WTC11 (cell line): ENCODE measurements at regions not wholly inside any gene's neighbourhood (a gene's known extent, or its start where the extent isn't known, plus 50 kb on each side); places are given as distances from the start of the nearest gene placed in this dataset.
A peak's percentile ranks its signal among the peaks of the same experiment; 100 is the strongest.

ENCODE experiments used
- ATAC-seq: fragments of 200-7000 bp; cut with Tn5 transposase; 2 replicates; pipeline ENCODE4 v1.10.0; 2021; ENCODE audit warnings: mild to moderate bottlenecking, moderate library complexity
- CTCF ChIA-PET: fragments of 300-600 bp; sonication (Branson Sonifier 250); formaldehyde crosslinking; loops from one replicate; lab custom pipeline; 2021; ENCODE audit warnings: antibody characterized with exemption; lab: Charles Lee
- POLR2A ChIA-PET: fragments of 350-600 bp; sonication (Branson Sonifier 250); formaldehyde crosslinking; loops from one replicate; lab custom pipeline; 2021; ENCODE audit warnings: antibody characterized with exemption; lab: Charles Lee
- DNase-seq: peaks from one replicate; pipeline ENCODE4 v3.0.0; 2021; ENCODE audit warnings: low spot score
- H3K27ac Mint-ChIP-seq: 2 replicates; pipeline ENCODE4 v1.8.0; 2021; ENCODE audit warnings: mixed read lengths
- H3K27me3 Mint-ChIP-seq: 2 replicates; pipeline ENCODE4 v1.8.0; 2021; ENCODE audit warnings: low read depth, mild to moderate bottlenecking, moderate library complexity, mixed read lengths
- H3K36me3 Mint-ChIP-seq: 2 replicates; pipeline ENCODE4 v1.8.0; 2021; ENCODE audit warnings: mixed read lengths
- H3K4me1 Mint-ChIP-seq: 2 replicates; pipeline ENCODE4 v1.8.0; 2022; ENCODE audit warnings: mixed read lengths
- H3K4me3 Mint-ChIP-seq: 2 replicates; pipeline ENCODE4 v1.8.0; 2021; ENCODE audit warnings: mild to moderate bottlenecking, moderate library complexity, mixed read lengths
- H3K9me3 Mint-ChIP-seq: 2 replicates; pipeline ENCODE4 v1.8.0; 2021; ENCODE audit warnings: mixed read lengths
- ATF3 ChIP-seq: sonication (generic); formaldehyde crosslinking; conservative IDR thresholded peaks from 2 replicates; pipeline ENCODE4 v1.8.1; 2022; ENCODE audit warnings: mild to moderate bottlenecking, missing genetic modification reagents
- ESRRA ChIP-seq: sonication (generic); formaldehyde crosslinking; IDR thresholded peaks from 2 replicates; pipeline ENCODE4 v1.8.1; 2022; ENCODE audit warnings: mild to moderate bottlenecking, missing genetic modification reagents, borderline replicate concordance
- KAT7 ChIP-seq: sonication (generic); formaldehyde crosslinking; IDR thresholded peaks from 2 replicates; pipeline ENCODE4 v1.8.1; 2023; ENCODE audit warnings: missing genetic modification reagents, mild to moderate bottlenecking, borderline replicate concordance
- PREB ChIP-seq: sonication (generic); formaldehyde crosslinking; IDR thresholded peaks from 2 replicates; pipeline ENCODE4 v1.8.1; 2022; ENCODE audit warnings: mild to moderate bottlenecking, missing genetic modification reagents, moderate library complexity, borderline replicate concordance
- SMAD3 ChIP-seq: sonication (generic); formaldehyde crosslinking; IDR thresholded peaks from 2 replicates; pipeline ENCODE4 v1.8.0; 2022; ENCODE audit warnings: missing genetic modification reagents, mild to moderate bottlenecking, borderline replicate concordance
- SP1 ChIP-seq: sonication (generic); formaldehyde crosslinking; conservative IDR thresholded peaks from 2 replicates; pipeline ENCODE4 v1.8.1; 2022; ENCODE audit warnings: missing genetic modification reagents
- ZNF121 ChIP-seq: sonication (generic); formaldehyde crosslinking; IDR thresholded peaks from 2 replicates; pipeline ENCODE4 v1.8.0; 2023; ENCODE audit warnings: missing genetic modification reagents
- ZNF396 ChIP-seq: fragments of 250-450 bp; sonication (Bioruptor Pico); IDR thresholded peaks from 2 replicates; pipeline ENCODE4 v1.8.0; 2021; ENCODE audit warnings: mild to moderate bottlenecking, moderate library complexity, borderline replicate concordance
- ZNF423 ChIP-seq: fragments of 250-450 bp; sonication (Bioruptor Pico); IDR thresholded peaks from 2 replicates; pipeline ENCODE4 v2.1.2; 2022; ENCODE audit warnings: mild to moderate bottlenecking, moderate library complexity
- TF ChIP-seq, protein P1 (sequence below): sonication (generic); formaldehyde crosslinking; IDR thresholded peaks from 2 replicates; pipeline ENCODE4 v1.8.1; 2022; ENCODE audit warnings: low read depth, mild to moderate bottlenecking, moderate library complexity, missing genetic modification reagents, borderline replicate concordance
- TF ChIP-seq, protein P2 (sequence below): sonication (generic); formaldehyde crosslinking; IDR thresholded peaks from 2 replicates; pipeline ENCODE4 v1.8.0; 2022; ENCODE audit warnings: missing genetic modification reagents
- TF ChIP-seq, protein P3 (sequence below): sonication (generic); formaldehyde crosslinking; IDR thresholded peaks from 2 replicates; pipeline ENCODE4 v1.8.1; 2022; ENCODE audit warnings: missing genetic modification reagents, borderline replicate concordance
- TF ChIP-seq, protein P4 (sequence below): sonication (generic); formaldehyde crosslinking; IDR thresholded peaks from 2 replicates; pipeline ENCODE4 v1.8.0; 2022; ENCODE audit warnings: mild to moderate bottlenecking, missing genetic modification reagents
- TF ChIP-seq, protein P5 (sequence below): sonication (generic); formaldehyde crosslinking; IDR thresholded peaks from 2 replicates; pipeline ENCODE4 v1.8.0; 2023; ENCODE audit warnings: missing genetic modification reagents, mild to moderate bottlenecking, borderline replicate concordance

DNA sequence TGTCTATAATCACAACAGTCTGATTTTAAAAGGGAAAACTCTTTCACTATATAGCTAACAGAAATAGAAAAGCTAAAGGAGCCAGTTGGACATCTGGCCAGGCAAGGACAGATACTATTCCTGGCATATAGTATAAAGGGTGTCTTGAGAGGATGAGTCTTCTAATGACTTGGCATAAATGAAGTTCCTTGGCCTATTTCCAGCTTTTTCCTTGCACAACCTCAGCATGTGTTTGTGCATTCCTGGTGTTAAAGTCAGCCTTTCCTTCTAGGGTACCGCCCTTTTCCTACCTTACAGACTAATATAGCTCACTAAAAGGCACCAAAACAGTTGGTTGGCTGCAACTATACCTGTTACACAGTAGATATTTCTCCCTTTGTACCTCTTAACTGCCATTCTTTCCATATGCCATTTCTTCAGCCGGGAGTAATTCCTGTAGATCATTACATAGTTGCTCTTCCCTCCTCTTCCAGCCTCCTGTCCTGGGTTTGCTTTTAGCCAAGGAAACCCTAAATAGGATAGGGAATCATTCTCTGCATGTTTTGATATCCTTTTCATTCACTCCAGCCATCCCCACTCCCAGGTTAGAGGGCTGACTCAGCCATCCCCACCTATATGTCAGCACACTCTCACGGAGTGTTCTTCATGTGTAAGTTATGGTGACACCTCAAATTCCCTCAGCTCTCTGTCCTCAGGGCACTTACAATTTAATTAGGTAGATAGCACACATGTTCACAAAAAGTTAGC, 102.1 kb upstream of the MDFIC start:
- H3K27ac Mint-ChIP-seq, result 0 out of 2 replicates have a peak overlapping the region, but pooled peaks have one; percentile 60
- TF ChIP-seq, protein P1, sequence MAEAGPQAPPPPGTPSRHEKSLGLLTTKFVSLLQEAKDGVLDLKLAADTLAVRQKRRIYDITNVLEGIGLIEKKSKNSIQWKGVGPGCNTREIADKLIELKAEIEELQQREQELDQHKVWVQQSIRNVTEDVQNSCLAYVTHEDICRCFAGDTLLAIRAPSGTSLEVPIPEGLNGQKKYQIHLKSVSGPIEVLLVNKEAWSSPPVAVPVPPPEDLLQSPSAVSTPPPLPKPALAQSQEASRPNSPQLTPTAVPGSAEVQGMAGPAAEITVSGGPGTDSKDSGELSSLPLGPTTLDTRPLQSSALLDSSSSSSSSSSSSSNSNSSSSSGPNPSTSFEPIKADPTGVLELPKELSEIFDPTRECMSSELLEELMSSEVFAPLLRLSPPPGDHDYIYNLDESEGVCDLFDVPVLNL (CRISPR knock-in tag), result no peak
- TF ChIP-seq, protein P2, sequence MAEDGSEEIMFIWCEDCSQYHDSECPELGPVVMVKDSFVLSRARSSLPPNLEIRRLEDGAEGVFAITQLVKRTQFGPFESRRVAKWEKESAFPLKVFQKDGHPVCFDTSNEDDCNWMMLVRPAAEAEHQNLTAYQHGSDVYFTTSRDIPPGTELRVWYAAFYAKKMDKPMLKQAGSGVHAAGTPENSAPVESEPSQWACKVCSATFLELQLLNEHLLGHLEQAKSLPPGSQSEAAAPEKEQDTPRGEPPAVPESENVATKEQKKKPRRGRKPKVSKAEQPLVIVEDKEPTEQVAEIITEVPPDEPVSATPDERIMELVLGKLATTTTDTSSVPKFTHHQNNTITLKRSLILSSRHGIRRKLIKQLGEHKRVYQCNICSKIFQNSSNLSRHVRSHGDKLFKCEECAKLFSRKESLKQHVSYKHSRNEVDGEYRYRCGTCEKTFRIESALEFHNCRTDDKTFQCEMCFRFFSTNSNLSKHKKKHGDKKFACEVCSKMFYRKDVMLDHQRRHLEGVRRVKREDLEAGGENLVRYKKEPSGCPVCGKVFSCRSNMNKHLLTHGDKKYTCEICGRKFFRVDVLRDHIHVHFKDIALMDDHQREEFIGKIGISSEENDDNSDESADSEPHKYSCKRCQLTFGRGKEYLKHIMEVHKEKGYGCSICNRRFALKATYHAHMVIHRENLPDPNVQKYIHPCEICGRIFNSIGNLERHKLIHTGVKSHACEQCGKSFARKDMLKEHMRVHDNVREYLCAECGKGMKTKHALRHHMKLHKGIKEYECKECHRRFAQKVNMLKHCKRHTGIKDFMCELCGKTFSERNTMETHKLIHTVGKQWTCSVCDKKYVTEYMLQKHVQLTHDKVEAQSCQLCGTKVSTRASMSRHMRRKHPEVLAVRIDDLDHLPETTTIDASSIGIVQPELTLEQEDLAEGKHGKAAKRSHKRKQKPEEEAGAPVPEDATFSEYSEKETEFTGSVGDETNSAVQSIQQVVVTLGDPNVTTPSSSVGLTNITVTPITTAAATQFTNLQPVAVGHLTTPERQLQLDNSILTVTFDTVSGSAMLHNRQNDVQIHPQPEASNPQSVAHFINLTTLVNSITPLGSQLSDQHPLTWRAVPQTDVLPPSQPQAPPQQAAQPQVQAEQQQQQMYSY (CRISPR knock-in tag), result peak; percentile 78
- TF ChIP-seq SMAD3, result no peak
- no peaks in the 10 kb centered on the region for H3K27me3 Mint-ChIP-seq
- peaks cover 47% of the 10 kb centered on the region for H3K4me1 Mint-ChIP-seq
- CTCF ChIA-PET, result no interaction called here
- H3K36me3 Mint-ChIP-seq, result no peaks in the 10 kb centered on the region
- H3K9me3 Mint-ChIP-seq, result peaks cover 12% of the 10 kb centered on the region
- ATAC-seq (no peak), DNase-seq (no peak)
- POLR2A ChIA-PET, result no interaction called here
- H3K4me3 Mint-ChIP-seq, result no peak overlapping the region

- Mint-ChIP-seq H3K27ac (peak overlapping the region; percentile 80), H3K9me3 (peaks cover 20% of the 10 kb centered on the region), H3K27me3 (no peaks in the 10 kb centered on the region), H3K4me1 (peaks cover 60% of the 10 kb centered on the region), H3K36me3 (peaks cover 5% of the 10 kb centered on the region), H3K4me3 (peak overlapping the region; percentile 2; the same call in 1 of the 2 replicates)
- ATAC-seq (no peak), DNase-seq (no peak)
- no peak for TF ChIP-seq PREB (CRISPR knock-in tag)
- ChIA-PET CTCF (no interaction called here), POLR2A (no interaction called here)
These were observed 100.6 kb upstream of the MDFIC start for GRCh38 chr7:114821030-114821900.

GRCh38 chr7:114822131-114822530, 99.8 kb upstream of the MDFIC start:
- DNase-seq, result no peak
- CTCF ChIA-PET, result interaction anchor here (1.0 to 1.3 kb wide), 2 partner anchors 43 to 396 kb away, joined by 3 to 4 read pairs; no protein-coding TSS in a partner anchor

More at GRCh38 chr7:114822131-114822530, 99.8 kb upstream of the MDFIC start:
- peak overlapping the region; percentile 80; the same call in 1 of the 2 replicates for H3K27ac Mint-ChIP-seq
- POLR2A ChIA-PET, result no interaction called here
- peaks cover 18% of the 10 kb centered on the region for H3K9me3 Mint-ChIP-seq
- peaks cover 11% of the 10 kb centered on the region for H3K36me3 Mint-ChIP-seq
- TF ChIP-seq KAT7 (no peak), ZNF423 (CRISPR knock-in tag) (no peak), ZNF396 (CRISPR knock-in tag) (no peak), ZNF121 (no peak), SP1 (CRISPR knock-in tag) (no peak), ESRRA (no peak), ATF3 (CRISPR knock-in tag) (no peak)
- TF ChIP-seq, protein P3, sequence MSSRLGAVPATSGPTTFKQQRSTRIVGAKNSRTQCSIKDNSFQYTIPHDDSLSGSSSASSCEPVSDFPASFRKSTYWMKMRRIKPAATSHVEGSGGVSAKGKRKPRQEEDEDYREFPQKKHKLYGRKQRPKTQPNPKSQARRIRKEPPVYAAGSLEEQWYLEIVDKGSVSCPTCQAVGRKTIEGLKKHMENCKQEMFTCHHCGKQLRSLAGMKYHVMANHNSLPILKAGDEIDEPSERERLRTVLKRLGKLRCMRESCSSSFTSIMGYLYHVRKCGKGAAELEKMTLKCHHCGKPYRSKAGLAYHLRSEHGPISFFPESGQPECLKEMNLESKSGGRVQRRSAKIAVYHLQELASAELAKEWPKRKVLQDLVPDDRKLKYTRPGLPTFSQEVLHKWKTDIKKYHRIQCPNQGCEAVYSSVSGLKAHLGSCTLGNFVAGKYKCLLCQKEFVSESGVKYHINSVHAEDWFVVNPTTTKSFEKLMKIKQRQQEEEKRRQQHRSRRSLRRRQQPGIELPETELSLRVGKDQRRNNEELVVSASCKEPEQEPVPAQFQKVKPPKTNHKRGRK (CRISPR knock-in tag), result no peak
- TF ChIP-seq, protein P4, sequence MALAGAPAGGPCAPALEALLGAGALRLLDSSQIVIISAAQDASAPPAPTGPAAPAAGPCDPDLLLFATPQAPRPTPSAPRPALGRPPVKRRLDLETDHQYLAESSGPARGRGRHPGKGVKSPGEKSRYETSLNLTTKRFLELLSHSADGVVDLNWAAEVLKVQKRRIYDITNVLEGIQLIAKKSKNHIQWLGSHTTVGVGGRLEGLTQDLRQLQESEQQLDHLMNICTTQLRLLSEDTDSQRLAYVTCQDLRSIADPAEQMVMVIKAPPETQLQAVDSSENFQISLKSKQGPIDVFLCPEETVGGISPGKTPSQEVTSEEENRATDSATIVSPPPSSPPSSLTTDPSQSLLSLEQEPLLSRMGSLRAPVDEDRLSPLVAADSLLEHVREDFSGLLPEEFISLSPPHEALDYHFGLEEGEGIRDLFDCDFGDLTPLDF (CRISPR knock-in tag), result no peak
- TF ChIP-seq, protein P5, sequence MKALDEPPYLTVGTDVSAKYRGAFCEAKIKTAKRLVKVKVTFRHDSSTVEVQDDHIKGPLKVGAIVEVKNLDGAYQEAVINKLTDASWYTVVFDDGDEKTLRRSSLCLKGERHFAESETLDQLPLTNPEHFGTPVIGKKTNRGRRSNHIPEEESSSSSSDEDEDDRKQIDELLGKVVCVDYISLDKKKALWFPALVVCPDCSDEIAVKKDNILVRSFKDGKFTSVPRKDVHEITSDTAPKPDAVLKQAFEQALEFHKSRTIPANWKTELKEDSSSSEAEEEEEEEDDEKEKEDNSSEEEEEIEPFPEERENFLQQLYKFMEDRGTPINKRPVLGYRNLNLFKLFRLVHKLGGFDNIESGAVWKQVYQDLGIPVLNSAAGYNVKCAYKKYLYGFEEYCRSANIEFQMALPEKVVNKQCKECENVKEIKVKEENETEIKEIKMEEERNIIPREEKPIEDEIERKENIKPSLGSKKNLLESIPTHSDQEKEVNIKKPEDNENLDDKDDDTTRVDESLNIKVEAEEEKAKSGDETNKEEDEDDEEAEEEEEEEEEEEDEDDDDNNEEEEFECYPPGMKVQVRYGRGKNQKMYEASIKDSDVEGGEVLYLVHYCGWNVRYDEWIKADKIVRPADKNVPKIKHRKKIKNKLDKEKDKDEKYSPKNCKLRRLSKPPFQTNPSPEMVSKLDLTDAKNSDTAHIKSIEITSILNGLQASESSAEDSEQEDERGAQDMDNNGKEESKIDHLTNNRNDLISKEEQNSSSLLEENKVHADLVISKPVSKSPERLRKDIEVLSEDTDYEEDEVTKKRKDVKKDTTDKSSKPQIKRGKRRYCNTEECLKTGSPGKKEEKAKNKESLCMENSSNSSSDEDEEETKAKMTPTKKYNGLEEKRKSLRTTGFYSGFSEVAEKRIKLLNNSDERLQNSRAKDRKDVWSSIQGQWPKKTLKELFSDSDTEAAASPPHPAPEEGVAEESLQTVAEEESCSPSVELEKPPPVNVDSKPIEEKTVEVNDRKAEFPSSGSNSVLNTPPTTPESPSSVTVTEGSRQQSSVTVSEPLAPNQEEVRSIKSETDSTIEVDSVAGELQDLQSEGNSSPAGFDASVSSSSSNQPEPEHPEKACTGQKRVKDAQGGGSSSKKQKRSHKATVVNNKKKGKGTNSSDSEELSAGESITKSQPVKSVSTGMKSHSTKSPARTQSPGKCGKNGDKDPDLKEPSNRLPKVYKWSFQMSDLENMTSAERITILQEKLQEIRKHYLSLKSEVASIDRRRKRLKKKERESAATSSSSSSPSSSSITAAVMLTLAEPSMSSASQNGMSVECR (CRISPR knock-in tag), result no peak
- 0 out of 2 replicates have a peak overlapping the region, but pooled peaks have one; percentile 12 for H3K4me3 Mint-ChIP-seq
- H3K4me1 Mint-ChIP-seq, result peaks cover 60% of the 10 kb centered on the region
- 0 out of 2 replicates have a peak, but pooled peaks have one; percentile 16 for ATAC-seq
- no peaks in the 10 kb centered on the region for H3K27me3 Mint-ChIP-seq
